Cardiac muscle cell (in vitro differentiated cells and primary cell): ENCODE measurements at regions not wholly inside any gene's neighbourhood (a gene's known extent, or its start where the extent isn't known, plus 50 kb on each side); places are given as distances from the start of the nearest gene placed in this dataset.

ENCODE experiments used
- DNase-seq, 2 donors: peaks; one replicate each; pipeline versions ENCODE4 v3.0.0 to v3.0.0-alpha.2; 2010 to 2017; ENCODE audit warnings: low read depth in 1 of 2, low spot score in 1 of 2
- H3K27ac ChIP-seq: fragments of 200-600 bp; sonication (generic); 2 replicates; pipeline ENCODE4 v1.5.1; 2016
- H3K27me3 ChIP-seq: fragments of 200-600 bp; sonication (generic); 2 replicates; pipeline ENCODE4 v1.6.0; 2016; ENCODE audit warnings: control low read depth
- H3K36me3 ChIP-seq: fragments of 200-600 bp; sonication (generic); 2 replicates; pipeline ENCODE4 v1.5.1; 2016; ENCODE audit warnings: control low read depth
- H3K4me1 ChIP-seq: fragments of 200-600 bp; sonication (generic); 2 replicates; pipeline ENCODE4 v1.8.1; 2017; ENCODE audit warnings: low read depth, mild to moderate bottlenecking, mixed run types
- H3K4me3 ChIP-seq: fragments of 200-600 bp; sonication (generic); 2 replicates; pipeline ENCODE4 v1.5.1; 2016; ENCODE audit warnings: mild to moderate bottlenecking
- H3K9me3 ChIP-seq: fragments of 200-600 bp; sonication (generic); 2 replicates; pipeline ENCODE4 v1.5.1; 2017; ENCODE audit warnings: low read depth, mild to moderate bottlenecking, control low read depth
- TF ChIP-seq, protein P1 (sequence below): IDR thresholded peaks from 2 replicates; pipeline ENCODE4 v1.5.1; 2012; ENCODE audit warnings: low read depth, mild to moderate bottlenecking, low read length

DNA sequence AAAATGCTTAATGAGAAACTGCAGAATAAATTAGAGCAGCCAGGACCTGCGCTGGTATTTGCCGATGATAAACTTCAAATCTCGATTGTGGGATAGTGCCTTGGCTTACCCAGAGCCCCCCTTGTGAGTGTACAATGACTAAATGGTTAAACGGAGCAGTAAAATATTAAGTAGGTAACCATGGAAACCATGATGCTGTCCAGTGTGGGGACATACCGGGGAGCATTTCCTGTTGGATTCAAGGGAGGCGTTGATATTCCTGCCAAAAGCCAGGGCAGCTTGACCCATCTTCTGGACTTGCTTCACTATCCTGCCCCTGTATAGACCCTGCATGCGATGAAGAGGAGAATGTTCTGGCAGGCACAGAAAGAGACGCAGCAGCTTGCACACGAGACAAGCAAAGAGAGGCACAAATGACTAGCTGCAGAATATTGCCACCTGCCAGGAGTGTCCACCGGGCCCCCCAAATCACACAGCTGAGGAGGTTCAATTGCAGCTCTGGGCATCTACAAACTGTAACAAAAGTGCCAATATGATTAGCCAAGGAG, 255.3 kb upstream of the TSHZ3 start:
- H3K27me3 ChIP-seq = peaks cover 2% of the 10 kb centered on the region
- TF ChIP-seq, protein P1, sequence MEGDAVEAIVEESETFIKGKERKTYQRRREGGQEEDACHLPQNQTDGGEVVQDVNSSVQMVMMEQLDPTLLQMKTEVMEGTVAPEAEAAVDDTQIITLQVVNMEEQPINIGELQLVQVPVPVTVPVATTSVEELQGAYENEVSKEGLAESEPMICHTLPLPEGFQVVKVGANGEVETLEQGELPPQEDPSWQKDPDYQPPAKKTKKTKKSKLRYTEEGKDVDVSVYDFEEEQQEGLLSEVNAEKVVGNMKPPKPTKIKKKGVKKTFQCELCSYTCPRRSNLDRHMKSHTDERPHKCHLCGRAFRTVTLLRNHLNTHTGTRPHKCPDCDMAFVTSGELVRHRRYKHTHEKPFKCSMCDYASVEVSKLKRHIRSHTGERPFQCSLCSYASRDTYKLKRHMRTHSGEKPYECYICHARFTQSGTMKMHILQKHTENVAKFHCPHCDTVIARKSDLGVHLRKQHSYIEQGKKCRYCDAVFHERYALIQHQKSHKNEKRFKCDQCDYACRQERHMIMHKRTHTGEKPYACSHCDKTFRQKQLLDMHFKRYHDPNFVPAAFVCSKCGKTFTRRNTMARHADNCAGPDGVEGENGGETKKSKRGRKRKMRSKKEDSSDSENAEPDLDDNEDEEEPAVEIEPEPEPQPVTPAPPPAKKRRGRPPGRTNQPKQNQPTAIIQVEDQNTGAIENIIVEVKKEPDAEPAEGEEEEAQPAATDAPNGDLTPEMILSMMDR = no peak
- H3K36me3 ChIP-seq = no peaks in the 10 kb centered on the region
- H3K4me3 ChIP-seq = no peak overlapping the region
- H3K27ac ChIP-seq = no peak overlapping the region
- no peaks in the 10 kb centered on the region for H3K4me1 ChIP-seq
- DNase-seq = peak in 1 of 2 donors; percentile 2
- no peaks in the 10 kb centered on the region for H3K9me3 ChIP-seq

DNA sequence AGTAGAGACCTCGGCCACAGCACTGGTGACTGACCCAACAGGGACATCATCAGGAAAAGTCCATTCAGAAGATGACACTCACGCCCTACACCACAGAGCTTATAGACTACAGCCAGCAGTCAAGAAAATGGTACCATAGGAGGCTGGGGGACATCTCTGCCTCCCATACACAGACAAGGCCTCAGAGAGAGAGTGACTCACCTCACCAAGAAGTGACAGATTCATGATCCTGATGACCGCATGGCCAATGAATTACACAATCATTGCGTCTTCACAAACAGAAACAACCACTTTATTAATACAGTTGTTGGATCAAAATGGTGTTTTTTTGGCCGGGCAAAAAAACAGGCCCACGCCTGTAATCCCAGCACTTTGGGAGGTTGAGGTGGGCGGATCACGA, 260.8 kb upstream of the TSHZ3 start:
- DNase-seq = no peak
- Histone ChIP-seq H3K9me3 (no peaks in the 10 kb centered on the region), H3K27me3 (peaks cover 6% of the 10 kb centered on the region), H3K27ac (no peak overlapping the region), H3K4me1 (no peaks in the 10 kb centered on the region), H3K4me3 (no peak overlapping the region), H3K36me3 (no peaks in the 10 kb centered on the region)
- TF ChIP-seq, protein P1 = no peak

DNA sequence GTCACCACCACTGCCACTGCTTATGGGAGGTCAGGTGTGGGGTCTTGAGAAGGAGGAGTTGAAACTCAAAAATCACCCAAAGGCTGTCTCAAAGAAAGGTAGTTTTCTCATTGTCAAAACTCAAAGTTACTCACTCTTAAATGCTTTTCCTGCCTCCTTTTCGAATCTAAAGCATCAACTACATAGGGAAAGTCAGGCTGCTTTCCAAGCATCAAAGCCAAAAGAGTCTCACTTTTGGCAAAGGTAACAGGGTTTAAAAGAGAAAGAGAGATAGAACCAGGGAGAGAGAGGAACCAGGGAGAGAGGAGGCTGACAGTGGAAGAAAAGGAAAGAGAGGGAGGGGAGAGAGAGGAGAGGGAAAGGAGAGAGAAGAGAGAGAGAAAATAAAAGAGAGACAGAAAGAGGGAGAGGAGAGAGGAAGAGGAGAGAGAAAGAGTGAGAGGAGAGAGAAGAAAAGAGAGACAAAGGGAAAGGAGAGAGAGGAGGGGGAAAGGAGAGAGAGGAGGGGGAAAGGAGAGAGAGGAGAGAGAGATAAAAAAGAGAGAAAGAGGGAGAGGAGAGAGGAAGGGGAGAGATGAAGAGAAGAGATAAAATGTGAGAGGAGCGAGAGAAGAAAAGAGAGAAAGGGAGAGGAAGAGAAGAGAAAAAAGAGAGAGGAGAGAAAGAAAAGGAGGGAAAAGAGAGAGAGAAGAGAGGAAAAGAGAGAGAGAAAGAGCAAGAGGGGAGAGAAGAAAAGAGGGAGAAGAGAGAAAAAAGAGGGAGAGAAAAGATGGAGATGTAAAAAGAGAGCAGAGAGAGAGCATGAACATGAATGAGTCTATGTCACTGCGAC, 262.0 kb upstream of the TSHZ3 start:
- TF ChIP-seq, protein P1 = no peak
- no peak overlapping the region for H3K4me3 ChIP-seq
- H3K4me1 ChIP-seq = no peaks in the 10 kb centered on the region
- no peak overlapping the region for H3K27ac ChIP-seq
- no peaks in the 10 kb centered on the region for H3K9me3 ChIP-seq
- no peak for DNase-seq
- peaks cover 6% of the 10 kb centered on the region for H3K27me3 ChIP-seq
- H3K36me3 ChIP-seq = no peaks in the 10 kb centered on the region

DNA sequence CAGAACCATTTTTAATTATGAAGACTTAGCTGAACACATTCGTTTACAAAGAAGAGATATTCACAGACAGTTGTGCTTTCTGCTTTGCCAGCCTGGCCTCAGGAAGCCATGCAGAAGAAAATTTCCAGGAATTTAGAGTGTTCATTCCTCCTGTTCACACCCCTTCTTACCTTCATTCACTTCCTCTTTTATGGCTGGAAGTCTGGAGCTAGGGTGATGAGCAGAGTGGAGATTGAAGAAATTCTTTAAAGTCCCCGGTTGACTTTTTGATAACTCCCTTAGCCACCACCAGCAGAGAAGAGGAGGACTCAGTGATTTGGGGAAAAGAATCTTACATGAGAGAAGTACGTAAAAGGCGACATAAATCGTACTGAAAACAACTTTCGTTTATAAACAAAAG, 263.6 kb upstream of the TSHZ3 start:
- H3K27me3 ChIP-seq = peaks cover 6% of the 10 kb centered on the region
- no peaks in the 10 kb centered on the region for H3K4me1 ChIP-seq
- no peak overlapping the region for H3K4me3 ChIP-seq
- no peaks in the 10 kb centered on the region for H3K36me3 ChIP-seq
- H3K27ac ChIP-seq = no peak overlapping the region
- H3K9me3 ChIP-seq = no peaks in the 10 kb centered on the region
- TF ChIP-seq, protein P1 = no peak
- DNase-seq = no peak

DNA sequence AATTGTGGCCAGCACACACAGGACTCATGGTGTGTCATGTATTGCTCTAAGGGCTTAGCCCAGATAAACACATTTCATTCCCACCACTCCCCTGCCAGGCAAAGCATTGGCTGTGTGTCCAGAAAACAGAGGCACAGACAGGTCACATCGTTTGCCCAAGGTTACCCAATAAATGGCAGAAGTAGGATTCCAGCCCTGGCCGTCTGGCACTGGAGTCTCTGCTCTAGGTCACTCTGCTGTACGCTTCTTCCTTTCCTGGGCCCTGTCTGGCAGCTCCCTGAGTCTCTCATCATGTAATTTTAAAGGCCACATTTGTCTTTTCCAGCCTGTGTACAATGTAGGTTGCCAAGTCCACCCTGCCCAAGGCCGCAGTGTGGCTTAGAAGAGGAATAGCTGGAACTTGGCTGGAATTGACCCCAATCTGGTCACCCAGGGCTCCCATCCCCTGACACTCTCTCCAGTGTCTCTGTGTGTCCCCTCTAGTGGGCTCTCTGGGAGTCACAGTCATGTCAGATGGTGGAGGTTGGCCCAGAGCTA, 264.5 kb upstream of the TSHZ3 start:
- Histone ChIP-seq H3K36me3 (no peaks in the 10 kb centered on the region), H3K27me3 (peaks cover 6% of the 10 kb centered on the region), H3K27ac (no peak overlapping the region), H3K4me3 (no peak overlapping the region), H3K9me3 (no peaks in the 10 kb centered on the region), H3K4me1 (no peaks in the 10 kb centered on the region)
- TF ChIP-seq, protein P1 = no peak
- no peak for DNase-seq
